NCI-H748 (cell line): ENCODE measurements at regions not wholly inside any gene's neighbourhood (a gene's known extent, or its start where the extent isn't known, plus 50 kb on each side); places are given as distances from the start of the nearest gene placed in this dataset.
"Not testable (repeated sequence)": the region's sequence is repeated elsewhere in the genome, so short reads cannot be mapped to it uniquely, and the experiment has no call there.

ENCODE experiments used
- DNase-seq: peaks from one replicate; lab custom pipeline; 2025; ENCODE audit not compliant: unreplicated experiment; lab: John Stamatoyannopoulos, UW

- not testable (repeated sequence) for DNase-seq
These were observed 261.4 kb upstream of the HNRNPA3 start for GRCh38 chr2:176951218-176951617.

- no peak for DNase-seq
These were observed 255.8 kb upstream of the HNRNPA3 start for GRCh38 chr2:176956791-176957190.

DNA sequence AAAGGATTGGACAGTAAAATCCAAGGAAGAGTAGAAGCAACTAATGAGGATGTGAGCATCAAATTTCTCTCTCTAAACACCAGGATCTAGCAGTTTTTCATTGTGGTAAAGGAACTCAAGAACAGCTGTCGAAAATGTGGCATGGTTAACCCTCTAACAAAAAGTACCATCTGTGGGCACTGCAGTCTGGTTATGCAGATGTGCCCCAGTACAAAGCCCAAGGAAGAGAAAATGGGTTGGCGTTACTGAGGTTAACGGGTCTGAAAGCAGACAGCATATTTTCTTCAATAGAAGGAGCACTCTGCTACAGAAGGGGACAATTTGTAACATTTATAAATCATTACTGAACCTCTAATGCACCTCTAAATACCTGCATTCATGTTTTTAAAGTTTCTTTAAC lies 253.0 kb upstream of the HNRNPA3 start:
- DNase-seq: no peak

- DNase-seq: no peak
These were observed 252.5 kb upstream of the HNRNPA3 start for GRCh38 chr2:176960061-176960460.

- no peak for DNase-seq
These were observed 251.7 kb upstream of the HNRNPA3 start for GRCh38 chr2:176960736-176961520.

GRCh38 chr2:176961775-176962619 lies 250.6 kb upstream of the HNRNPA3 start:
- DNase-seq: no peak

DNA sequence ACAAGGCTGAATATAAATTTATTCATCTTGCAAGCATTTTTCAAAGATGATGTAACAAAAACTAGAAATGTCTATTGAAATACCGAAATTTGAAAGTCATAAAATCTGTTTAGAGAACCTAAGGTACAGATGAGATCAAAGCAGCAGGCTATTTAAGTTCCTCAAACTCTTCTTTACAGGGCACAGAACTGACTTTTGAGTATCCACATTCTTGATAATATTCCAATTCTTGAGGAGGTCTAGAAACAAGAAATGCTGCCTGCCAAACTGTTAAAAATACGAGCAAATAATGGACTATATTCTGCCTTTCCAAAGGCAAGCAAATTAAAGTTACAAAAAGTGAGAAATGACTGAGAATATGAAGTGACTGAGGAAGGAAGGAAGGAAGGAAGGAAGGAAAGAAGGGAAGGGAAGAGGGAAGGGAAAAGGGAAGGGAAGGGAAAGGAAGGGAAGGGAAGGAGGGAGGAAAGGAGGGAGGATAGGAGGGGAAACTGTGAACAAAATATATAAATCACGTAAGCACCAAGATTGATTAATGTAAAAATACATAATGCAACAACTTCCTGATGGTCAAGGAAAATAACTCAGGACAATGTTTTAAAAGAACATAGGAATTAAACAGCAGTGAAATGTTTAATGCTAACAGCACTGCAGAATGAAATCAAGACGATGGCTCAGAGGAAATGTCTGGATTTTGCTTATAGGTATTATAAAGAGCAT lies 248.9 kb upstream of the HNRNPA3 start:
- no peak for DNase-seq

DNA sequence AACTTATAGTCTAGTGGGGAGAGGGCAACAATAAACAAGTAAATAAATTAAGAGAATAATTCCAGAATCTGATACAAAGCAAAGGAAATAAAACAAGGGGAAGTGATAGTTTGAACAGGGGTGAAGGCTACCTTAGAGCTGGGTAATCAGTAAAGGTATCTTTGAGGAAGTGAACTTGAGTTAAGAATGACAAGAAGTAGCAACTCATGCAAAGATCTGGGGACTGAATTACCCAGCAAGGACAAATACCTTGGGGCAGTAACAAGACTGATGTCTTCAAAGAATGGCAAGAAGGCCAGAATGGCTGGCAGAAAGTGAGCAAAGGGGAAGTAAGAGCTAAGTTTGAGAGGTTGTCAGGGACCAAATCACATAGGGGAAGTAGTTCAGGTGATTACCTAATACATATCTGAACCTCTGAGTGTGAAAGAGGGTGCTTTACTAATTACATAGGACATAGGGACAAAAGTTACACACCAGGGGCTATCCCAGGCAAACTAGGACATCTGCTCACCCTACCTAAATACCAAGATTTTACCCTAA lies 244.6 kb upstream of the HNRNPA3 start:
- no peak for DNase-seq

DNA sequence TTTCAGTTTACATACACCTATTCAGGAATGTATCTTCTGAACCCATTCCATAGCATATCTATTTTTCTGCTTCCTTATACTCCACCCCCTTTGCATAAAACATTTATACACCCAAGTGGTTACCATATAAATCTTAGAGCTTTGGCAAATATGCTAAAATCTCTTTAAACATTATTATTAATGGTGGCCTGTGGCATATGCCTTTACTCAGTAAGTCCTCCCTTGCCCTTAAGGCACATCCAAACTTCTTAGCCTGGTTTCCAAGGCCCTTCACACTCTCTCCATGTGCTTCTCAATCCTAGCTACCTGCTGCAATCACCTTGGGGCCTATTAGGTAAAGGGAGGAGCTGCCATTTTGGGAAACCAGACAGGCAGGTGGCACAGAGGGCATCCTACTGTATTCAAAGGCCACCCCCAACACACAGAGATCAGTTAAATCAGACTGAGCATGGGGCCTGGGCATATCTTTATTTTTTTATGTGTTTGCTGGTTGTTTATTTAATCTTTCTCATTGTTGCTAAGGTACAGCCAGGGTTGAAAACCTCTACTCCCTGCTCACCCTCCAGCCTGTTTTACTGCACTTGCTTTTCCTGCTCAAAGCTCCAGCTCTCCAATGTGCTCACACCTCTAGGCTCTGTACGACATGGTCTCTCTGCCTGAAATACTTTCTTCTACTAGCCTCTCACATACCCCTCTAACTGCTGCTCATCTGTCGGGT lies 242.8 kb upstream of the HNRNPA3 start:
- no peak for DNase-seq

DNA sequence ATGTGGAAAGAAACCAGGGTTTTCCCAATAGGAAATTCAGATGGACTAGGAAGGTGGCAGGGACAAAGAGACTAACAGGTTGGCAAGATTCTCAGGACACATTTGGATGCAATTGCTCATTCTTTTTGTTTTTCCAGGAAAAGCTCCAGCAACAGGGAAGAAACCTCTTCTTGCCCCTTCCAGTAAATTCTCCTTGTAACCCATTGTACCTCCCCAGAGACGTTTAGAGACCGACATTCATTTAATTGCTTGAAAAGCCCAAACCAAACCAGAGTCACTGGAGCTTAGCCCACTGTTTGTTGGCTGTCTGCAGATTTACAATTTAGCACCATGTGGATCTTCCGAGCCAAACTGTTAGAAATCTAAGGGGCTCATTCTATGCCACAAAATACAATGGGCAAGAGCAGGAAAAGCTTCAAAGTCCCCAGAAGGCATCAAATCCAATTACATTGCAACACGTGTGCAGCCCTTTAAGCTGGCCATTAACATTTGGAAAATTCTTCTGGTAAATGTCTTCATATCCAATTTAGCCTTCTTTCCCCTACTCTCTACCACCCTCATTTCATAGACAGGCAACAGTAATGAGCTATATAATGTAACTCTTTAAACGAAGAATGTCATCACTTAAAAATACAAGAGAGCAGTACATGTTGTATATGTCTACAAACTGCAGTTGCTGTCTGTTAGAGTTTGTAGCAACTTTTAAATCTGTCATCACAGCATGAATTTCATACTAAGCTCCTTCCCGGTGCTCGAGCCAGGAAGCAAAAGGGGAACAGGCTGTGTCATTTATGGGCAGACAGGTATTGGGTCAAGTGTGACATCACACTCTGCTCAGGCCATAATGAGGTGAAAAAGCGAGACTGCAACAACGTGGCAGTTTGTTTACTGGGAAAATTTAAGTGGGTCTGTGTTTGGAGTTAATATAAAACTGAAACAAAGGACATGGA lies 235.6 kb upstream of the HNRNPA3 start:
- DNase-seq: no peak

DNA sequence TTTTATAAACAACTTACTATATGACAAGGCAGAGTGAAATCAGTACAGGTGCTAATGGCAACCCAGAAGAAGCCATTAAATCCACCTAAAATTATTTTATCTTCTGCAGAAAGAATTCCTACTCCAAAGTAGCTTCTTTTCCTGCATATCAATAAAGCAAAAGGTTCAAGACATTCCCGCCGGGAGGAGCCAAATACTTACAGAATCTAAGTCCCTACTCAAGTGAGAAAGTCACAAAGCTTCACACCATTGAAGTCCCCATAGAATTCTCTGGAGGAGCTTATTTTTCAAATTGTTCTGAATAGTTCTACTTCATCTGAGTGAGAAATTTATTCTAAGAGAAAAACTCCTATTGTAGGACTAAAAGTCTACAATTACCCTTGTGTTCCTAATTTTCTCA lies 233.7 kb upstream of the HNRNPA3 start:
- no peak for DNase-seq

- DNase-seq: no peak
These were observed 232.4 kb upstream of the HNRNPA3 start for GRCh38 chr2:176979981-176980710.

- DNase-seq: no peak
These were observed 227.6 kb upstream of the HNRNPA3 start for GRCh38 chr2:176984987-176985386.

DNA sequence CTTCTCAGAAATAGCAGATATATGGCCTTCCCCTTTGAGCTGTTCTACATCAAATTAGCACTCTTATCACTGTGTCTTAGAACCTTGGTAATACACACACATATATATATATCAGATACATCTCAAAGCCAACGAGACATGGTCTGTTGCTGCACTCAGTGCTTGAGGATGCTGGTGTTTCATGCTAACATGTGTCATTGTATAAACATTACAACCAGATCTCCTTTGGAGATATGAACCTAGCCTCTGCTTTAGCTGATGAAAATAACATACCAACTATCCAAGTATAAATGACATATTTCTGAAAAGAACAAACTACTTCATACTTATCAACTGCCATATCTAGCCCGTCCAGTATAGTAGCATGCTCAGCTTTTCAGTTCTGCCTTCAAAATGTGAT lies 226.7 kb upstream of the HNRNPA3 start:
- DNase-seq: no peak

DNA sequence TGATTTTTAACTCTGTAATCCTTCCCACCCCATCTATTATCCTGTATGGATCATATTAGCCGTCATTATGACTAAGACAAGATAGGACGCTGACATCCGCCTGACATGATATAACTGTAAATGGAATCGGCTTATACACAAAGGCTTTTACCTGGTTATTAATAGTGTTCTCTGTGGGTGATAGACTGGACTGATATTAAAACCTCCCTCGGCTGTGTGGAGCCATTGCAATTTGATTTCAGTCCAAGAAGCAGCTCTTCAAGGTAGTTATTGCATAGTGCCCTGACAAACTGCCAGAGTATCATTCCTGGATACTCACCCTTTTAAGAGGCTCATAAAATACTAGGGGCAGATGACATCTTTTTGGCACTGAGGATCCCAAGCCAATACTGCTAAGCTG lies 226.1 kb upstream of the HNRNPA3 start:
- no peak for DNase-seq

GRCh38 chr2:176991411-176991810 lies 221.2 kb upstream of the HNRNPA3 start:
- no peak for DNase-seq

GRCh38 chr2:176997074-176997791 lies 215.4 kb upstream of the HNRNPA3 start:
- DNase-seq: no peak

GRCh38 chr2:176997792-176998169 lies 214.8 kb upstream of the HNRNPA3 start:
- DNase-seq: no peak
